IPS-NIHi11 (cell line): ENCODE measurements at regions not wholly inside any gene's neighbourhood (a gene's known extent, or its start where the extent isn't known, plus 50 kb on each side); places are given as distances from the start of the nearest gene placed in this dataset.
"Not testable (repeated sequence)": the region's sequence is repeated elsewhere in the genome, so short reads cannot be mapped to it uniquely, and the experiment has no call there.

Experiments
- DNase-seq: peaks from one replicate; pipeline ENCODE4 v3.0.0; 2012; ENCODE audit warnings: mixed read lengths, low spot score

DNA sequence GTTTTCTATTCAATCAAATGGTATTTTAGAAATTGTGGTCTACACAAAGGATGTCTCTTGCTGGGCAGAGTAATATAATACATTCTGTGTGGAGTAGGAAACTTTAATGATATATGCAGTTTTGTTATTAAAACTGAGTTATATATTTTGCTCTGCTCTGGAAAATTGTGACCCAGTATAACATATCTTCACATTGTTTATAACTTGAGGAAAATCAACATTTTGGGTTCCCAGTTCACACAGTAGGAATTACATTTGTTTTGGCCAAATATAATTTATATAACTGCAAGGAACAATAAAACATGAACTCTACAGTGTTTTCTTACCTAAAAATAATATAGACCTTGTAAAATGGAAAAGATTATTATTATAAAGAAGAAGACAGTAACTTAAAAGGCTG, 372.4 kb downstream of the OSR1 start:
- no peak for DNase-seq

DNA sequence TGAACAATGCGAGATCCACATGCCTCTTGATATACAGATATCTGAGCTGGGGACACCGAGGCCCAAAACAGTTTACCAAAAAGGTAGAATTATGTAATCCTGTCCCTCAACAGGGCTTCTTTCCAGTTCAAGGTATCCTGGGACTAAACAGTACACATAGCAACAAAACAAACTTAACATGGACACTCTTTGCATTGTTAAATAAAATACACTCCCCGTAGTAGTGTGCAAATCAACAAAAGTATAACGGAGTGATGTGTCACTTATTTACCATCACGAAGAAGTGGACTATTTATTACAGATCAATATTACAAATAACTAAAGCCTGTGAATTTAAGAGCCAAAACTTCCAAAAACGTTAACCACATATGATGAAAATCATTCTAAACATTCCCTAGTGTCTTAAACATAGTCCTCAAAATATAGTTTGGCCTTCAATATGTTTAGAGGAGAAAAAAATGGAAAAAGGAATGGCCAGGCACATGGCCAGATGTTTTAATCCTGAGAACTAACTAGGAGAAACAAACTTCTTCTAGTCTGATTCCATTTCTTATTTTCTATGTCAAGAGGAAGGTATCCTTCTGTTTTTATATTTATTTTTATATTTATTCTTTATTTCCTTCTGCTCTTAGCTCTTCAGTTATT, 377.5 kb downstream of the OSR1 start:
- DNase-seq, result no peak

DNA sequence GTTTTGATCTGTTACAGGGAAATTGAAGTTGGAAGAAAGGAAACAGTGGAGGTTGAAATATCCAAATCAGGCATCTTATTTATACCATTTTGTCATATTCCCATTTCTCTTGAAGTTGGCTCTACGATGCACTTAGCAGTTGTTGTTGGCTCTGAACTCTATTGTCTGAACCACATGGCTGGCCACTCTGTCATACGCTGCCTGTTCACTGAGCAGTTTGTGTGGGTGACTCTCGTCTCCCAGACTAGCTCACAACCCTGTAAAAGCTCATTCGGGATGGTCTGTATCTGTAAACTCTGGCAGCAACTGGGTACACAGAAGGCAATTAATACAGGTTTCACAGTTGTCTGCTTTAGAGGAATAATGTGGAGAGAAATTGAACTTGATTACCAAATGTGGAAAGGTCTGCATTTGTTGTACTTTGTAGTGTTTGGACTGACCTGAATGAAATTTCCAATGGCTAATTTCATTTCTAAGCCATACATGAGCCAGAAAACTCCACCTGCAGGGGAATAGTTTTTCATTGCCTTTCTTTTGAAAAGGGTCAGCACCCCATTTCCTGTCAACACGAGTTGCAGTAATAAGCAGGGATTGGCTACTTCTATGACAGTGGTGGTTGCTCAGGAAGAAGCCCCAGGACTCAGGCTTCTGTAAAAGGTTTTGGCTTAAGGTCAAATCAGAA, 378.2 kb downstream of the OSR1 start:
- DNase-seq, result no peak

DNA sequence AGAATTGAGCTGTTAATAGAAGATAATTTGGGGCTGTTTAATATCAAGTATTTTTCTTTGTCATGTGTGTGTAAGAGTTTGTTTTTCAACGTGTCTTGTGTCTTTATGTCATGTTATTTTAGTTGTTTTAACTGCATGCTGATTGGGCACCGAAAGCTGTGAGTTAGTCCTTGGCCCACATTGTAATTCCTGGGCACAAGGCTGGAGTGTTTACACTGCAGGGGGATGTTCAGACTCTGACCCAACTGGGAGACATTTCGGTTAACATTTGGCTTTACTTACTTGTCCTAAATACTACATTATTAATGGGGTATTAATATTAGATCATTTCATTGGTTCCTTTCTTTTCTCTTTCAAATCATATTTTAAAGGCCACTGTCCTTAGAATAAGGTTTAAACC, 381.0 kb downstream of the OSR1 start:
- no peak for DNase-seq

DNA sequence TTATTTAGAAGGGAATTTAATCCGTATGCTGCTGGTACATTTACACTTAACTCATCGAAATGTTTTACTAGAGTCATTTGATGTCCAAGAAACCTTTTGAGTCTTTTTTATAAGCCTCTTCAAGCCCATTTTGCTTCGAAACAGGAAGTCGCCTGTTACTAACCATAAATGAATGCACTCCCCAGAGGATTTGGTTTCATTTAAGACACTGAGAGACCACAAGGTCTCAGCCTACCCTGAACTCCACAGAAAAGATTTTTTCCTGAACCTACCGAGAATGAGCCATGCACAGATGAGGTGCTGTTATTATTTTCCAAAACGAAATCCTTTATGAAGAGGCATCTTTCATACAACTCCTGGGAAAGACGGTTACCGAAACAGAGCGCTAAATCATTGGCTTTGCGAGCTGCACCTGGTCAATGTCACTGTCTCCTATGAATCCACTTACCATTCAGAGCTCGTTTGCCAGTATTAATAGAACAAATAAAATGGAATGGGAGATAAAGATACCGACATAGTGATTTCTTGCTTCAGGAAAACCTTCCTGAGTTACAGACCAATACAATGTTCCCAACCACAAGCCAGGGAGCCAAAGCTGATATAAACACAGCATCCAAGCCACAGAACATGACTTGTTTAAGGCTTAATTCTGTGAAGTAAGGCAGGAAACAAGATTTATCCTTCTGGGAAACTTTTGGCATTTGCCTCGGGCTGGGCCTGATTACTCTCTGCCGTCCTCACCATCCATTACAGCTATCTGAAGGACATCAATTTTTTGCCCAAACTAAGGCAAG, 382.1 kb downstream of the OSR1 start:
- no peak for DNase-seq

DNA sequence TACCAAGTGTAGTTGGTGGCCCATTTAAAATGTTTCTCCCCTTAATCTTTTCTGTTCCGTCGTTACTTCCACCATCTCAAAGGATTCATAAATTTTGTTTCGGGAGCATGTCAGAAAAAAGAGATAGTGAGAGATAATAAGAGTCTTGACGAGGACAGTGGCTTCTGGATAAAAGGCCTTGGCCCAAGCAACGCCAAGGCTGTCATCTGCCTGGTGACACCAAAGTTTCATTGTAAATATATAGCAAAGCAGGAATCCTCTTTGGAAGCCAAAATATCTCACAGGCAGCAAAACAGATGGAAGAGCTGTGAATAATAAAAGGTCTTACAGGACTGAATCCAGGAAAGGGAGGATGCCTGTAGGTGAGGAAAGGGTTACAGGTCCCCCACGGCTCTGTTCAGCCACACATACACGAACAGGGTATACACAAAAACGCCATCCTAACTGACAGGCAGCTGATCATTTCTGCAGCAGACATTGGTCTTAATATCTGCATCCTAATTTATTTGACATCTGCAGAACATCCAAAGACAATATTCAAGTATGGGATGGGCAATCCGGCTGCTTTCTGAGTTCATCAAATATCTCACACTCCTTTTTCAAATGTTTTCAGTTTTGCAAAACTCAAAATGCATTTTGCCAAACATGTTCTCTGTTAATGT, 382.8 kb downstream of the OSR1 start:
- DNase-seq, result no peak

DNA sequence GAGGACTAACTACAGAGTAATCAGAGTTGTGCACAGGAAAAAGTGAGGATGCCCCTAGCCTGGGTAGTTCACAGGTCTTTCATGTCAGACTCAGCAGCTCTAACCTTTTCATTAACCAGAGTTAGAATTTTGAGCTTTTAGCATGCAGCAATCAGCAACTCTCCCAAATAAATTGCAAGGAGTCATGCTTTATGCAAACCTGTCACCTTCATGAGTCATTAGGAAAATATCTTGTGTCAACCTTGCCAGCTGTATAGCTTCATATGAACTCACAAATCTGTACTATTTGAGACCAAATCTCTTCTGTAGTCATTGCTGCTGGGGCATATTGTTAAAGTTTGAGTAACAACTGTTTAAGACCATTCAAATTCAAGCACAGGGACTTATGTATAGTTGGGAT, 382.3 kb upstream of the NT5C1B start:
- no peak for DNase-seq

DNA sequence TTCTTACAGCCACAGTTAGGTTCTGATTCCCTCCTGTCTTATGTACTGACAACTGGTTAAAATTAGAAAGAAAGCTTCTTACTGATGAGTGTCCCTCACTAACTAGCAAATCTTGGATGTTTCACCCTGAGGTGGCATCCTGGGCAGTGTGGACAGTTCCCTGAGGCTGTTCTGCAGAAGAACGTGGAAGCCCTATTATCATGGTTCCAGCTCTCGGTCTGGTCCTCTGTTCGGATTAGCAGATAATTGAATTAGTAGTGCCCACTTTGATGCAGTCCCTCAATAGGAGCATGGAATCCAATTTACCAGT, 381.7 kb upstream of the NT5C1B start:
- no peak for DNase-seq

DNA sequence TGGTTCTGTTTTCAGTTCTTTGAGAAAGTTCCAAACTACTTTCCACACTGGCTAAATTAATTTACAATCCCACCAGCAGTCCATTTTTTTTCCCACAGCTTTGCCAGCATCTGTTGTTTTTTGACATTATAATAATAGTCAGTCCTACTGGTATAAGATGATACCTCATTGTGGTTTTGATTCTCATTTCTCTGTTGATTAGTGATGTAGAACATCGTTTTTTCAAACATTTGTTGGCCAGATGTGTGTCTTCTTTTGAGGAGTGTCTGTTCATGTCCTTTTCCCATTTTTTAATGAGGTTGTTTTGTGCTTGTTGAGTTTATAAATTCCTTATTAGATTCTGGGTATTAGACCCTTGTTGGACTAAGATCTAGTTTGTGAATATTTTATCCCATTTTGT, 376.8 kb upstream of the NT5C1B start:
- DNase-seq, result no peak

DNA sequence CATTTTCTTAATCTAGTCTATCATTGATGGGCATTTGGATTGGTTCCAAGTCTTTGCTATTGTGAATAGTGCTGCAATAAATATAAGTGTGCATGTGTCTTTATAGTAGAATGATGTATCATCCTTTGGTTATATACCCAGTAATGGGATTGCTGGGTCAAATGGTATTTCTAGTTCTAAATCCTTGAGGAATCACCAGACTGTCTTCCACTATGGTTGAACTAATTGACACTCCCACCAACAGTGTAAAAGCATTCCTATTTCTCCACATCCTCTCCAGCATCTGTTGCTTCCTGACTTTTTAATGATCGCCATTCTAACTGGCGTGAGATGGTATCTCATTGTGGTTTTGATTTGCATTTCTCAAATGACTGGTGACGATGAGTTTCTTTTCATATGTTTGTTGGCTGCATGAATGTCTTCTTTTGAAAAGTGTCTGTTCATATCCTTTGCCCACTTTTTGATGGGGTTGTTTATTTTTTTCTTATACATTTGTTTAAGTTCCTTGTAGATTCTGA, 374.4 kb upstream of the NT5C1B start:
- DNase-seq, result not testable (repeated sequence)

DNA sequence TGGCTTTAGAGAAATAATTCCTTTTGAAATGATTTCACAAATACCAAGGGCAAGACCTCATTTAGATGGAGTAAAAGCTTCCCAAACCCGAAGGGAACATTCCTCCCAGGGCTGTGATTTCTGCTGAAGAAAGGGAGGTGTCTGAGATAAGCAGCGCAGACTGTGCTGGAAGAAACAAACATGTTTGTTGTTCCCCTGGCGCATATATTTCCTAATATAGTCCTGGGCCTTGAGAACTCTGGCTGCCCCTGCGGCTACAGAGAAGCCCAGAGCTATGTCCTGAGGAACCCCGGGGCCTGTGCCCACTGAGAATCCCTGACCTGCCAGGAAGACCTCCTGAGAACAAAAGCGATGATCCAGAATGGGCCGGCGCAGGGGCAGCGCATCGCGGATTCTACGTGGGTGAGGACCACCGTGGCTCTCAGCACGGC, 372.6 kb upstream of the NT5C1B start:
- DNase-seq, result no peak

DNA sequence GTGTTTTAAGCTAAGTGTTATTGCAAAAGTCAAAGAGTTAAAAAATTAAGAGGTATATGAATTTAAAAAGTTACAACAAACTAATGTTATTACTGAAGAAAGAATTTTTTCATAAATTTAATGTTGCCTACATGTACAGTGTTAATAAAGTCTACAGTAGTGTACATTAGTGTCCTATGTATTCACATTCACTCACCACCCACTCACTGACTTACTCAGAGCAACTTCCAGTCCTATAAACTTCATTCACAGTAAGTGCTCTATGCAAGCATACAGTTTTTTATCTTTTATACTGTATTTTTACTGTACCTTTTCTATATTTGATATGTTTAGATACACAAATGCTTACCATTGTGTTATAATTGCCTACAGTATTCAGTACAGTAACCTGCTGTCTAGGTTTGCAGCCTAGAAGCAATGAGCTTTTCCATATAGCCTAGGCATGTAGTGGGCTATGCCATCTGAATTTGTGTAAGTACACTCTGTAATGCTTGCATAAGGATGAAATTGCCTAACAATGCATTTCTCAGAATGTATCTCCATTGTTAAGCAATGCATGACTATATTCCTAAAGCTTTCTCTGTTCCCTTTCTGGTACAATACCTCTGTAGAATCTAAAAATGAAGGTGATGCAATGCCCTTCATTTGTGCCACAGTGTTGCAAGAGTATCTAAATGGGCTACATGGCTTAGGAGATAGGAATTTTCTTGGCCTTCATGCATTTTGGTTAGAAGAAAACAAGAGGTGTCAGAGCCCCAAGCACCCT, 370.8 kb upstream of the NT5C1B start:
- DNase-seq, result no peak

DNA sequence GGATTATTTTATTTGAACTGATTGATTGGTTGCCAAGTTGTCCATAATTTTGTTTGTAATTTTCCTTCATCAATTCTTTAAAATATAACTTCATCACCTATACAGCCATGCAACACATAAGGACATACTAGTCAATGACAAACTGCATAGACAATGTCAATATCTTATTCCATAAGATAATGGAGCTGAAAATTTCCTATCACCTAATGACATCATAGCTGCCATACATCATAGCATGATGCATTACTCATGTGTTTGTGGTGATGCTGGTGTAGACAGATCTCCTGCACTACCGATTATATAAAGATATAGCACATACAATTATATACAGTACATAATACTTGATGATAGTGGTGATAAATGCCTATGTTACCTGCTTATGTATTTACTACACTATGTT, 369.8 kb upstream of the NT5C1B start:
- DNase-seq, result no peak

DNA sequence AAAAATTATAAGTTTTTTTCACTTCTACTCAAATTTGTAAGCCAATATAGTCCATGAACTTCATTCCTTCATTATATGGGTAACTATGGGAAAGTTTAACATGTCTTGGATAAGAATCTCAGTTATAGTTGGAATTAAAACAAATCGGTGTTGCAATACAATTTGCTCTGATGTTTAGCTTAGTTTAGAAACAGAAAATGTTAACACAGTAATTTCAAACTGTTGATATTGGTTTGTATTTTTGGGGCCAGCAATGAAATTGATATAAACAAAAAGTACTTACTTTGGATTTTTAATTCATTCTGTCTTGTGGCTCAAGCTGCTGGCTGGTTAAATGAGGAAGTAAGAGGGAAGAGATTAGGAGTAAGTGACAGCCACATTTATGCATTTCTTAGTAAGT, 368.5 kb upstream of the NT5C1B start:
- no peak for DNase-seq

DNA sequence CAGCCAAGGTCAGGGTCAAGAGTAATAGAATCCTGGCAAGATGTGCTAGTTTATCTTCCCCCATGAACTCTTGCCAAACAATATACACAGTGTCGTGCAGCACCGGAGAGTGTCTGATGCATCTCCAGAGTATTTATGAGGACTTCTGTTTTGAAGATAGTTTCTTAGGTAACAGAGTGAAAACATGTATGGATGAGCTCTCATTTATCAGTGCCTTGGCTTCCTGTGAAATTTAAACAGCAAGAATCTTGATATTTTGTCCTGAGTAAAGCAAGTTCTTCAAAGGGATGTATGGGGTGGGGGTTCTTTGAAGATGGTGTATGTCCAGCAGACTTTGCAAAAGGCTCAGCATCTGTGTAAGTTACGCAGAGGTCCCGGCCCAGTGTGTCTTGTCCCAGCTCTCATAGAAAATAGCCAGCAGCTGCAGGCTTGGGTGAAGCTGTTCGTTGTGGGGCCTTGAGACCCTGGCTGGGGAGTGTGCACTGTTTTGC, 361.0 kb upstream of the NT5C1B start:
- no peak for DNase-seq

DNA sequence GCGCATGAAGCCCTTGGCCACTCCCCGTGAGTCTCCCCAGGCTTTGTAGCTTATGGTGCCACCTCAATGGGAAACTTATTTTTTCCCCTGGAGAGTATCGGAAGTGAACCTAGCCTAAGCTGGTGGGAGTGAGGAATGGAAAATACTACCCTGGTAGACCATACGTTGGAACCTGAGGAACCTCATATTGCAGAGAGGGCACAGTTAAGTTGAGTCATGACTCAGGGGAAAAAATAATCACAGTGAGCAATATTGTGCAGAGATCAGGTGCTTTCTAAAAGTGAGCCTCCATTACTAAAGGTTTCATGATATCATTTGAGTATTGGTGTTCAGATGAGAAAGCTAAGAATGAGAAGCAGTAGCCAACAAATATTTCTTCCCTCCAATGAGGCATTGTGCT, 360.5 kb upstream of the NT5C1B start:
- DNase-seq, result no peak

DNA sequence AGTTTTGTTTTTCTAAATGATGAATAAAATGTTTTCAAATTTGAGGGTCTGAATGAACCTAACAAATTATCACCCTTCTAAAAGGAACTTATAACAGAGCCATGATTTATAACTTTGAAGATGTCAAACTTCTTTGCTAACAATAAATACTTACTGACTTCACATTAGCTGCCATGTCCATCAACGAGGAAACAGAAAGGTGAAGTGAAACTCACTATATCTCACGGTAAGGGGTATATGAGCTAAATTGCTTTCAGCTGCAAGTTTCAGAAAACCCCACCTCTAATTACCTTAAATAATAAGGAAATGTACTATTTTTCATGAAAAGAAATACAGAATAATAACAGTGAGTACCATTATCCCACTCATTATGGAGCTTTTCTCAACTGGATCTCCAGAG, 350.8 kb upstream of the NT5C1B start:
- DNase-seq, result no peak

DNA sequence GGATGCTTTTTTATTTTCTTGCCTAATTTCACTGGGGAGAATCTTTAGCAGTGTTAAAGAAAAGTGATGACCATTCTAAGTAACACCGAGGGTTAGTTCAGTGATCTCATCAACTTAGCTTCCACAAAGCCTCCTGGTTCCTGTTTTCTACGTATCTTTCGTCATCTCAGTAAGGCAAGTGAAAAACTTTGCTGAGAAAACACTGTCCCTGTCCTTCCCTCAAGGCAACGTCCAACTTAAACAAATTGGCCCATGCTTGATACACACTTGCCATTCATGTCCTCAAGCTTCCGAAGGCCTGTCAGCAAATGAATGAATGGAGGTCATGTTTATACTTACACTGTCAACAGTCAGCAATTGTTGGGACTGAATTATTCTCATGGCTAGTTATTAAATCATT, 350.4 kb upstream of the NT5C1B start:
- not testable (repeated sequence) for DNase-seq

DNA sequence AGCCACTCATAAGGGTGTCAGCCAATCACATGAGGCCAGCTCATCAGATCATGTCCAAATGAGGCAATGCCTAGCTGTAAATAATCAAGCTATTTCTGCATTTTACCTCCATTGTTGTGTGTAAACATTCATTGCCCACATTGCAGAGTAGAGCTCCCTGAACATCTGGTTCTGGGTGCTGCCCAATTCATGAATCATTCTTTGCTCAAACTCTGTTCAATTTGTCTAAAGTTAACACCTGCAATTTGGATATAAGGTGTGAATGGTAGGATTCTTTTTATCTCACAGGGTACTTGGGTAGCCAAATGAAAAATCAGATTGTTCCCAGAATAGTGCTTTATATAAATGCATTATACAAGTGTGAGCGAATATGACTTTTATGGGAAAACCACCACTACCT, 345.5 kb upstream of the NT5C1B start:
- no peak for DNase-seq

DNA sequence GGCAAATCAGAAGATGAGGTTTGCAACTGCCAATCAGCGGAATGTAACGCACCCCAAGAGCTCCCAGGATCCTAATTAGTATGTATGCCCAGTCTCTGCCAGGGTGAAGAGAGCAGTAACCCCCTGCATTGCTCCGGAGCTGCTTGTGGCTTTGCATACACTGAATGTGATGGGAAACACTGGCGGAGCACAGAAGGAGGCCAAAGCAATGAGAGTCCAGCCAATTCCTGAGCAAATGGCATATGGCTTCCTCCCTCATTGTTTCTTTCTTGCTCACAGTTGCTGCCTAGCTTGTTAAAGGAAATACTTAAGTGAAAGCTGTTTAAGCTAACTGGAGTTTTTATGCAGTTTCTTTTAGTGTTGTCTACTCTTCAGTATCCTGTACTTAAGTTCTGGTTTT, 343.5 kb upstream of the NT5C1B start:
- DNase-seq, result no peak

DNA sequence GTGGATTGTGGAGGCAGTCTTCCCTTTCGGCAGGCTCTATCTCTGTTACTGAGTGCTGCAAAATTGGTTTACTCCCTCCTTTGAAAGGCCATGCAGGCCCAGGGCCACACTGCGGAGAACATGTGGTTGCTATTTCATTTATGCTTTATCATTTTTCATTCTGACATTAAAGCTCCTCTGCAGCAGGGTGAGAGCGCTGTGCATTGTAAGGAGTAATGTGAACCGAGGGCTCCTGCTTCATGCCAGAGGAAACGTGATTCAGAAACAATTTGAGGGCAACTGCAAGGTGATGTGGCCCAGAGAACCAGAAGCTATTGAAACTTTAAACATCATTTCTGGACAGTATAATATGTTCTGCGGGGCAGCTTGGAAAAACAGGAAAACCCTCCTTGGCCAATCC, 341.6 kb upstream of the NT5C1B start:
- no peak for DNase-seq
